ENCODE measurements at regions not wholly inside any gene's neighbourhood (a gene's known extent, or its start where the extent isn't known, plus 50 kb on each side); places are given as distances from the start of the nearest gene placed in this dataset.

DNA sequence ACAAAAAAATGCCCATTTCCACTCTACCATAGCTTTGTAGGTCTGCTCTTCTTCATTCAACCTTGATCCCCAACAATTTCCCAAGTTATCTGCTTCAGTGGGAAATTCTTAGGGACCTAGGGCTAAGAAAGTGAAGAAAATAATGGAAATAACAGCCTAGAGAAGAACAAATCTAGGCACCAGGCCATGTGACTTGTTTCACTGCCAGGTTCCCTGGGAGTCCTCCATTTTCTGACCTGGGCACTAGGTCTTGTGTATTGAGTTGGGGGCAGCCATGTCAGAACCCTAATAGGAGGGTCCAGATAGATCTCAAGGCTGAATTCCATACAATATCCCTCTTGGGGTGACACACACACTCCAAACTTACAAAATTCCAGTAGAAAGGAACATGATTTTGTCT is 194.6 kb upstream of the STK26 start:
- no peaks in the 10 kb centered on the region for H3K36me3 ChIP-seq (ENCODE audit: control insufficient read depth, insufficient read depth, low read length)
- DNase-seq (ENCODE audit: low read depth), result no peak
- TF ChIP-seq CTCF (IDR thresholded peaks at IDR 0.05; ENCODE audit: insufficient read depth, low read depth, low read length), result no peak
- ChIA-PET POLR2A (no interaction called here), CTCF (no interaction called here)
- H3K4me3 ChIP-seq (ENCODE audit: low read depth, low read length), result no peak overlapping the region
- no peaks in the 10 kb centered on the region for H3K27me3 ChIP-seq (ENCODE audit: control insufficient read depth, insufficient read depth, low read length)

DNA sequence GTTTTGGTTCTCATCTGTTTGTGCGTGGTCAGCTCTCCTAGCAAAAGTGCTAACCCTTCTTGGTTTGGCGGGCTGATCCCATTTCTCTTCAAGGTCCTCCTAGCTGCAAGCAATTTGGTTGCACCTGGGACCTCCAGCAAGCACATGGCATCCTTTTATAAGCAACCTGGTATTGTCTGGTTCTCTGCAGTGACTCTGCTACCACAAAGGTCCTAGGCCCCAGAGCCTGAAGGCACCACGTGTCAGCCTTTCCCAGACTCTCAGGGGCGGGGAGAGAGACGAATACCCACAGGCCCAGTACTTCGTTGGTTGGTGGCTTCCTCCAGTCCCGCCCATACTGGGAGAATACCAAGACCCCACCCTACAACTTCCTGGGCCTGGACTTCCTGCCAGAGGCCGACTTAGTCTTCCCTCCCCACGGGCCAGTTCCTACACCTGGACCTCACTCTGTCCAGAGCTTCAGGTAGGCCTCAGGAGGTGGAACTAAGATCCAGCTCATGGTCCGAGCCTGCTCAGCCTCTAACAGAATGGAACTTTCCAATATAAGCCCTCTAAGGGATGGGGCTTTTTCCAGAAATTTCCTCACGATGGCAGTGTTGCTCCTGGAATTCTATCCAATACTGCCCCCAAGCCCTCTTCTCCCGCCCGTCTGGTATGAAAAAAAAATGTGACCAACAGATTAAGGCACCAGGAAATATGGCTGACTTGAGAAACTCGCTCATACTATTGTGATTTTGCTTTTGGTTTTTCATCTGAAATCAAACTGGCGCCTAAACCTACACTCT is 192.5 kb upstream of the STK26 start:
- Histone ChIP-seq H3K4me3 (ENCODE audit: low read depth, low read length) (no peak overlapping the region), H3K27me3 (ENCODE audit: control insufficient read depth, insufficient read depth, low read length) (no peaks in the 10 kb centered on the region), H3K36me3 (ENCODE audit: control insufficient read depth, insufficient read depth, low read length) (no peaks in the 10 kb centered on the region)
- POLR2A ChIA-PET, result no interaction called here
- CTCF ChIA-PET, result no interaction called here
- DNase-seq (ENCODE audit: low read depth), result no peak
- 0 out of 2 replicates have a peak, but pooled peaks have one; percentile 12 for TF ChIP-seq CTCF (IDR thresholded peaks at IDR 0.05; ENCODE audit: insufficient read depth, low read depth, low read length)

GRCh38 chrX:131831185-131831520 is 191.9 kb upstream of the STK26 start:
- CTCF ChIA-PET, result no interaction called here
- no peaks in the 10 kb centered on the region for H3K36me3 ChIP-seq (ENCODE audit: control insufficient read depth, insufficient read depth, low read length)

DNA sequence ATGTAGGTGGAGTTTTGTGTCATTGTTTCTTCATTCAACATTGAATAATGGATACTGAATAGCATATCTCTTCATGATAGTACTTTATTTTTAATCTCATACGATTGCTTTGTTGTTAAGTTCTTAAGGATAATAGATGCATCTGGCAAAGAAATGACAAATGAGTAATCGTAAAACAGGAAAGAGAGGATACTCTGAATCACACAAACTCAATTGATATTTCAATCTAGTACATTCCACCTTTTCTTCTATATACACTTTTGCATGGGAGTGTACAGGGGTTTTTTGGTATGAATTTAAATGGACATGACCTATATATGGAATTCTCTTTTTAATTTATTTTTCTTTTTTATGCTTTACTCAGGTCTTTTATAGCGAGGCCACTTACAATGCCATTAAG is 186.9 kb upstream of the STK26 start:
- no peak for TF ChIP-seq CTCF (IDR thresholded peaks at IDR 0.05; ENCODE audit: insufficient read depth, low read depth, low read length)

More at GRCh38 chrX:131831185-131831520, 191.9 kb upstream of the STK26 start:
- Histone ChIP-seq H3K4me3 (ENCODE audit: low read depth, low read length) (no peak overlapping the region), H3K27me3 (ENCODE audit: control insufficient read depth, insufficient read depth, low read length) (no peaks in the 10 kb centered on the region)
- POLR2A ChIA-PET, result no interaction called here
- no peak for DNase-seq (ENCODE audit: low read depth)
- TF ChIP-seq CTCF (IDR thresholded peaks at IDR 0.05; ENCODE audit: insufficient read depth, low read depth, low read length), result no peak

DNA sequence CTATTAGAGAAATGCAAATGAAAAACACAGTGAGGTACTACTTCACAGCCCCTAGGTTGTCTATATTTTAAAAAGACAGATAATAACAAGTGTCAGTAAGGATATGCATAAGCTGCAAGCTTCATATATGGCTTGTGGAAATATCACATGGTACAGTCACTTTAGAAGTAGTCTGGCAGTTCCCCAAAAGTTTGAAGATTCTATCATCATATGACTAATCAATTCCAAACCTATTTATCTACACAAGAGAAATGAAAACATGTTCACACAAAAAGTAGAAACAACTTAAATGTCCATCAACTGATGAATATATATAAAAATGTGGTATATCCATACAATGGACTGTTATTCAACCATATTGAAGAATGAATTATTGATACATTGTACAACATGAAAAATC is 185.8 kb upstream of the STK26 start:
- TF ChIP-seq CTCF (IDR thresholded peaks at IDR 0.05; ENCODE audit: insufficient read depth, low read depth, low read length), result no peak
- POLR2A ChIA-PET, result no interaction called here
- DNase-seq (ENCODE audit: low read depth), result no peak

More for the DNA sequence above, 186.9 kb upstream of the STK26 start:
- Histone ChIP-seq H3K36me3 (ENCODE audit: control insufficient read depth, insufficient read depth, low read length) (no peaks in the 10 kb centered on the region), H3K27me3 (ENCODE audit: control insufficient read depth, insufficient read depth, low read length) (no peaks in the 10 kb centered on the region), H3K4me3 (ENCODE audit: low read depth, low read length) (no peak overlapping the region)
- no peak for DNase-seq (ENCODE audit: low read depth)
- POLR2A ChIA-PET, result no interaction called here
- CTCF ChIA-PET, result no interaction called here

More for the DNA sequence above, 185.8 kb upstream of the STK26 start:
- no peaks in the 10 kb centered on the region for H3K27me3 ChIP-seq (ENCODE audit: control insufficient read depth, insufficient read depth, low read length)
- CTCF ChIA-PET, result no interaction called here
- H3K36me3 ChIP-seq (ENCODE audit: control insufficient read depth, insufficient read depth, low read length), result no peaks in the 10 kb centered on the region
- H3K4me3 ChIP-seq (ENCODE audit: low read depth, low read length), result no peak overlapping the region
